ENCODE measurements at regions not wholly inside any gene's neighbourhood (a gene's known extent, or its start where the extent isn't known, plus 50 kb on each side); places are given as distances from the start of the nearest gene placed in this dataset.

- Histone ChIP-seq H3K36me3 (ENCODE audit: control insufficient read depth, insufficient read depth, low read length) (no peaks in the 10 kb centered on the region), H3K9ac (ENCODE audit: insufficient read depth in 1 of 2, low read depth in 2 of 2, low read length in 2 of 2) (no peak overlapping the region), H2AFZ (ENCODE audit: low read depth, low read length) (no peak overlapping the region), H3K27ac (ENCODE audit: extremely low read depth, low read depth, low read length) (no peak overlapping the region), H3K4me3 (no peak overlapping the region), H3K79me2 (ENCODE audit: control insufficient read depth, insufficient read depth, low read length) (no peaks in the 10 kb centered on the region), H3K4me1 (replicated peaks in 1 of 2; ENCODE audit: control insufficient read depth in 2 of 2, insufficient read depth in 2 of 2, low read length in 2 of 2) (no peaks in the 10 kb centered on the region), H4K20me1 (replicated peaks; ENCODE audit: control insufficient read depth, insufficient read depth, low read length) (no peaks in the 10 kb centered on the region), H3K9me1 (ENCODE audit: control insufficient read depth, insufficient read depth, low read length) (no peaks in the 10 kb centered on the region), H3K9me3 (replicated peaks; ENCODE audit: control insufficient read depth, insufficient read depth, low read depth, low read length) (no peaks in the 10 kb centered on the region), H3K4me2 (ENCODE audit: insufficient read depth, low read length) (no peak overlapping the region), H3K27me3 (ENCODE audit: control insufficient read depth in 2 of 2, insufficient read depth in 2 of 2, low read length in 2 of 2) (no peaks in the 10 kb centered on the region)
- DNase-seq (ENCODE audit: extremely low read depth in 1 of 4, low spot score in 3 of 4) = no peak
- no peak for ATAC-seq
- CTCF ChIA-PET (ENCODE audit: low intra/inter-chr PET ratio) = no interaction called here
- BruUV-seq (replicated peaks) = no TSS peak
- intact Hi-C loops (cut with micrococcal nuclease) (no loop called here), in situ Hi-C loops (cut with MboI) (no loop called here)
- FAIRE-seq = no peak
- POLR2A ChIA-PET = interaction anchor here (0.6 to 1.1 kb wide), 2 partner anchors 8 to 25 kb away, joined by 3 to 5 read pairs; no protein-coding TSS in a partner anchor
- WGBS (ENCODE audit: insufficient coverage, low coverage, missing lambda C conversion rate) = 0% methylated on average over 3 of the region's 3 CpGs
- no peak for TF ChIP-seq E2F8 (IDR thresholded peaks at IDR 0.05; ENCODE audit: low read depth, partially characterized antibody)
- no peak for TF ChIP-seq TBP (optimal IDR thresholded peaks at IDR 0.05; ENCODE audit: low read depth, low read length)
These were observed 131.1 kb upstream of the CEP162 start for GRCh38 chr6:84358581-84358980.

DNA sequence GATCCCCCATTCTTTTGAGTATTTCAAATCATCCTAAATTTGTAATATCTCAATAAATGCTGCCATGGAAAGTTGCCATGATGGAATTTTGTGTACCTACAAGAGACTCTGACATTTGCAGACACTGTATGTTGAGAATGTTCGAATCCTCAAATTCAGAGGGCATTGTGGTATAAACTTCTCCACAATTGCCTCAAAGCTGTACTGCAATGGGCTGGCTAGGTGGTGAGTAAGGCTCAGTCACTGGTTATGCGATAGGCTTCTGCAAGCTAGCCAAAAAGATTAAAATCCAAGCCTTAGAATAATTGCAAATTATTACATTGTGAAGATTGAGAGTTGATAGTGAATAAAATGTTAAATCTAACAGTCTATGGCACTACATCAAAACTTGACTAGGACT is 130.2 kb upstream of the CEP162 start:
- TF ChIP-seq PHF8 (IDR thresholded peaks at IDR 0.05; ENCODE audit: borderline replicate concordance, low read length) (no peak), HSF4 (CRISPR knock-in tag; IDR thresholded peaks at IDR 0.05; ENCODE audit: borderline replicate concordance) (no peak), SREBF1 (IDR thresholded peaks at IDR 0.05; ENCODE audit: borderline replicate concordance, low read depth, low read length) (no peak), PURB (CRISPR knock-in tag; IDR thresholded peaks at IDR 0.05; ENCODE audit: low read depth) (no peak), MEF2D (tag; conservative IDR thresholded peaks at IDR 0.05; ENCODE audit: low read depth) (no peak), FOXJ3 (CRISPR knock-in tag; IDR thresholded peaks at IDR 0.05) (no peak)
- TF ChIP-seq, protein P1, sequence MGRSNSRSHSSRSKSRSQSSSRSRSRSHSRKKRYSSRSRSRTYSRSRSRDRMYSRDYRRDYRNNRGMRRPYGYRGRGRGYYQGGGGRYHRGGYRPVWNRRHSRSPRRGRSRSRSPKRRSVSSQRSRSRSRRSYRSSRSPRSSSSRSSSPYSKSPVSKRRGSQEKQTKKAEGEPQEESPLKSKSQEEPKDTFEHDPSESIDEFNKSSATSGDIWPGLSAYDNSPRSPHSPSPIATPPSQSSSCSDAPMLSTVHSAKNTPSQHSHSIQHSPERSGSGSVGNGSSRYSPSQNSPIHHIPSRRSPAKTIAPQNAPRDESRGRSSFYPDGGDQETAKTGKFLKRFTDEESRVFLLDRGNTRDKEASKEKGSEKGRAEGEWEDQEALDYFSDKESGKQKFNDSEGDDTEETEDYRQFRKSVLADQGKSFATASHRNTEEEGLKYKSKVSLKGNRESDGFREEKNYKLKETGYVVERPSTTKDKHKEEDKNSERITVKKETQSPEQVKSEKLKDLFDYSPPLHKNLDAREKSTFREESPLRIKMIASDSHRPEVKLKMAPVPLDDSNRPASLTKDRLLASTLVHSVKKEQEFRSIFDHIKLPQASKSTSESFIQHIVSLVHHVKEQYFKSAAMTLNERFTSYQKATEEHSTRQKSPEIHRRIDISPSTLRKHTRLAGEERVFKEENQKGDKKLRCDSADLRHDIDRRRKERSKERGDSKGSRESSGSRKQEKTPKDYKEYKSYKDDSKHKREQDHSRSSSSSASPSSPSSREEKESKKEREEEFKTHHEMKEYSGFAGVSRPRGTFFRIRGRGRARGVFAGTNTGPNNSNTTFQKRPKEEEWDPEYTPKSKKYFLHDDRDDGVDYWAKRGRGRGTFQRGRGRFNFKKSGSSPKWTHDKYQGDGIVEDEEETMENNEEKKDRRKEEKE (IDR thresholded peaks at IDR 0.05; ENCODE audit: borderline replicate concordance in 1 of 2, control insufficient read depth in 1 of 2, low read depth in 2 of 2, low read length in 1 of 2) = no peak
- Histone ChIP-seq H3K4me2 (ENCODE audit: insufficient read depth, low read length) (no peak overlapping the region), H3K27ac (ENCODE audit: extremely low read depth, low read depth, low read length) (no peak overlapping the region), H3K27me3 (ENCODE audit: control insufficient read depth in 2 of 2, insufficient read depth in 2 of 2, low read length in 2 of 2) (no peaks in the 10 kb centered on the region), H3K9me1 (ENCODE audit: control insufficient read depth, insufficient read depth, low read length) (no peaks in the 10 kb centered on the region), H3K79me2 (ENCODE audit: control insufficient read depth, insufficient read depth, low read length) (no peaks in the 10 kb centered on the region), H4K20me1 (replicated peaks; ENCODE audit: control insufficient read depth, insufficient read depth, low read length) (no peaks in the 10 kb centered on the region), H3K9me3 (replicated peaks; ENCODE audit: control insufficient read depth, insufficient read depth, low read depth, low read length) (no peaks in the 10 kb centered on the region), H3K4me3 (no peak overlapping the region), H3K9ac (ENCODE audit: insufficient read depth in 1 of 2, low read depth in 2 of 2, low read length in 2 of 2) (no peak overlapping the region), H3K4me1 (replicated peaks in 1 of 2; ENCODE audit: control insufficient read depth in 2 of 2, insufficient read depth in 2 of 2, low read length in 2 of 2) (no peaks in the 10 kb centered on the region), H2AFZ (ENCODE audit: low read depth, low read length) (no peak overlapping the region), H3K36me3 (ENCODE audit: control insufficient read depth, insufficient read depth, low read length) (no peaks in the 10 kb centered on the region)
- no TSS peak for BruUV-seq (replicated peaks)
- ChIA-PET CTCF (ENCODE audit: low intra/inter-chr PET ratio) (no interaction called here), POLR2A (no interaction called here)
- in situ Hi-C loops (cut with MboI) (no loop called here), intact Hi-C loops (cut with micrococcal nuclease) (no loop called here)
- ATAC-seq (no peak), FAIRE-seq (no peak), DNase-seq (ENCODE audit: extremely low read depth in 1 of 4, low spot score in 3 of 4) (no peak)
- WGBS (ENCODE audit: insufficient coverage, low coverage, missing lambda C conversion rate) = 0% methylated on average over 2 of the region's 2 CpGs

All from K562 (cell line).